Endothelial cell (in vitro differentiated cells): ENCODE measurements at regions not wholly inside any gene's neighbourhood (a gene's known extent, or its start where the extent isn't known, plus 50 kb on each side); places are given as distances from the start of the nearest gene placed in this dataset.

Source experiments
- DNase-seq: peaks from one replicate; pipeline ENCODE4 v3.0.0; 2021; ENCODE audit warnings: low spot score
- H3K27ac Mint-ChIP-seq: one replicate; pipeline ENCODE4 v1.8.0; 2021; ENCODE audit warnings: mixed read lengths, inconsistent platforms; ENCODE audit not compliant: unreplicated experiment
- H3K27me3 Mint-ChIP-seq: one replicate; pipeline ENCODE4 v1.8.0; 2021; ENCODE audit warnings: mild to moderate bottlenecking, moderate library complexity, mixed read lengths, inconsistent platforms; ENCODE audit not compliant: unreplicated experiment
- H3K36me3 Mint-ChIP-seq: one replicate; pipeline ENCODE4 v1.8.0; 2021; ENCODE audit warnings: mild to moderate bottlenecking, low read depth, mixed read lengths, inconsistent platforms; ENCODE audit not compliant: unreplicated experiment
- H3K4me1 Mint-ChIP-seq: one replicate; pipeline ENCODE4 v1.8.0; 2021; ENCODE audit warnings: mild to moderate bottlenecking, mixed read lengths, inconsistent platforms; ENCODE audit not compliant: unreplicated experiment
- H3K4me3 Mint-ChIP-seq: one replicate; pipeline ENCODE4 v1.8.0; 2021; ENCODE audit warnings: mild to moderate bottlenecking, mixed read lengths, inconsistent platforms; ENCODE audit not compliant: unreplicated experiment
- H3K9me3 Mint-ChIP-seq: one replicate; pipeline ENCODE4 v1.8.0; 2021; ENCODE audit warnings: mixed read lengths, inconsistent platforms; ENCODE audit not compliant: unreplicated experiment
- TF ChIP-seq, protein P1 (sequence below): fragments of 200-600 bp; sonication (generic); IDR thresholded peaks from one replicate; pipeline ENCODE4 v1.5.0; 2021; ENCODE audit warnings: antibody characterized with exemption; ENCODE audit not compliant: unreplicated experiment

DNA sequence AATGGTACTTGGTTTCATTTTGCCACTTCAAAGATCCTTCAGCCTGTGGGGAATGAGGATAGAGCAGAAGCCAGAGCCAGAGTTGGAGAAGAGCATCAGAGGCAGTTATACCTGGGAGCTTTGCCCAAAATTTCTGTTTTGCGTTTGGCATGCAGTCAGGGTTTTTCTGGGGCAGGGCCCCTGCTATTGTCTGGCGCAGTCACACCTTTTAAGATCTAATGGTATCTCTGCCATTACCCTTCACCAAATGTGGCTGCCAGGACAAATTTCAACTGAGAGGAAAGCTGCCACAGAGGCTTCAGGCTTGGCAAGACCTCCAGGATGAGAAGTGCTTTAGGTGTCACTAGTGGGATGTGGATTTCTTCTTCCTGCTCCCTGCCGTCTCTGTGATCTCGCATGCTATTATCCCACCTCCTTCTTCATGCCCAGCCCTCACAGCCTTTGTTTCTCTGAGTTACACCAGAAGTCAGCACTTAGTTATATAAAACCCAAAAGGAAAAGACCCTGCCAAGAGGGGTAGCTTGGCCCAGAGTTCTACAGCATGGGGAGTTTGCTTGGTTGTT lies 357.0 kb downstream of the TLE4 start:
- Mint-ChIP-seq H3K27ac (no peak overlapping the region), H3K27me3 (no peaks in the 10 kb centered on the region), H3K36me3 (no peaks in the 10 kb centered on the region), H3K9me3 (no peaks in the 10 kb centered on the region), H3K4me1 (peaks cover 3% of the 10 kb centered on the region), H3K4me3 (no peak overlapping the region)
- no peak for DNase-seq
- TF ChIP-seq, protein P1, sequence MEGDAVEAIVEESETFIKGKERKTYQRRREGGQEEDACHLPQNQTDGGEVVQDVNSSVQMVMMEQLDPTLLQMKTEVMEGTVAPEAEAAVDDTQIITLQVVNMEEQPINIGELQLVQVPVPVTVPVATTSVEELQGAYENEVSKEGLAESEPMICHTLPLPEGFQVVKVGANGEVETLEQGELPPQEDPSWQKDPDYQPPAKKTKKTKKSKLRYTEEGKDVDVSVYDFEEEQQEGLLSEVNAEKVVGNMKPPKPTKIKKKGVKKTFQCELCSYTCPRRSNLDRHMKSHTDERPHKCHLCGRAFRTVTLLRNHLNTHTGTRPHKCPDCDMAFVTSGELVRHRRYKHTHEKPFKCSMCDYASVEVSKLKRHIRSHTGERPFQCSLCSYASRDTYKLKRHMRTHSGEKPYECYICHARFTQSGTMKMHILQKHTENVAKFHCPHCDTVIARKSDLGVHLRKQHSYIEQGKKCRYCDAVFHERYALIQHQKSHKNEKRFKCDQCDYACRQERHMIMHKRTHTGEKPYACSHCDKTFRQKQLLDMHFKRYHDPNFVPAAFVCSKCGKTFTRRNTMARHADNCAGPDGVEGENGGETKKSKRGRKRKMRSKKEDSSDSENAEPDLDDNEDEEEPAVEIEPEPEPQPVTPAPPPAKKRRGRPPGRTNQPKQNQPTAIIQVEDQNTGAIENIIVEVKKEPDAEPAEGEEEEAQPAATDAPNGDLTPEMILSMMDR = no peak

DNA sequence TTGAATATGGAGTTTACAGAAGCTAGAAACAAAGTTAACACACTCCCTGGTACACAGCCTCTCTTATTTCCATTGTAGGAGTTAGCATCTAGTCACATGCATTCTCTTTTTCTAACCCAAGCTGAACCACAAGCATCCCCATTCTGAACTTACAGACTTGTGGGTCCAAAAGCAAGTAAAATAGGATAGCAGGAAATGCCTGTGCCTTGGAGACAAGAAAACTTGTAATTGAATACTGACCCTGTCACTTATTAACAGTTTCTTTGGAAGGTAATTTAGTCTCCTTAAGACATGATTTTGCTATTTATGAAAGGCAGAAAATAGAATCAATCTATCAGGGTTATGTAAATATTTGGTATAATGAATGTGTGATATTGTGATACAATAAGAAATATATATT lies 353.6 kb downstream of the TLE4 start:
- H3K27me3 Mint-ChIP-seq = peaks cover 1% of the 10 kb centered on the region
- DNase-seq = no peak
- H3K27ac Mint-ChIP-seq = no peak overlapping the region
- H3K4me1 Mint-ChIP-seq = peaks cover 3% of the 10 kb centered on the region
- H3K4me3 Mint-ChIP-seq = no peak overlapping the region
- TF ChIP-seq, protein P1 = no peak
- H3K9me3 Mint-ChIP-seq = no peaks in the 10 kb centered on the region
- no peaks in the 10 kb centered on the region for H3K36me3 Mint-ChIP-seq

DNA sequence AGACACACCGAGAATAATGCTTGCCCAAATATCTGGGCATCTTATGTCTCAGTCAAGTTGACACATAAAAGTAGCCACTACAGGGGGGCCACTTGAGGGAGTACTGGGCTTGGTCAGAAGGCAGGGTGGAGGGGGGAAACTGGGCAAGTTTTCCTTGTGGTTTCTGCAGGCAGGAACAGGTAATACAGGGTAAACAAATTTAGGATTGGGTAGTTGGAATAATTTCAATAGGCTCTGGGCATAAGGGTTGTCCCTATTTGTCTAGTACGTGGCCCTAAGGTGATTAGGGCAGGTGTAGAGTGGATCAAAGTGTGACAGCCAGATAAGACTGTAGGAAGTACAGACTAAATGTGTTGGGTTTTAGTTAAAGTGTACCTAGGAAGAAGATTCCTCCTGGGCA lies 353.1 kb downstream of the TLE4 start:
- H3K9me3 Mint-ChIP-seq = no peaks in the 10 kb centered on the region
- TF ChIP-seq, protein P1 = no peak
- no peak overlapping the region for H3K27ac Mint-ChIP-seq
- peaks cover 3% of the 10 kb centered on the region for H3K4me1 Mint-ChIP-seq
- no peak overlapping the region for H3K4me3 Mint-ChIP-seq
- H3K27me3 Mint-ChIP-seq = peaks cover 1% of the 10 kb centered on the region
- H3K36me3 Mint-ChIP-seq = no peaks in the 10 kb centered on the region
- no peak for DNase-seq

DNA sequence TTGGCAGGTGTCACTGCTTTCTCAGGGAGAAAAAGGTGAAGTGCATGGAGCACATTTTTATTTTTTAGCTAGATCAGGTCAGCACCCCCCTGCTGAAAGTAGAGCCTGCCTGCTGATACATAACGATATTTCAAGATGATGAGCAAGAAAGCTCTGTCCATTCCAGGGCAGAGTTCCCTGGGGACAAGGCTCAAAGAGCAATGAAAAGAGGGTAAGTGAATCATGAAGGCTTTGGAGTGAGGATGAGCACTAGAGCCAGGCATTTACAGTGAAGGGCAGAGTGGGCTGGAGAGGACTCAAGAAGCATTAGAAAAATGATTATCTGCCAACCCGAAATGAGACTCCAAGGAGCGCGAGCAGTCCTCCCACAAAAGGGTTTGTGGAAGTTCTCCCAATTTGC lies 345.7 kb downstream of the TLE4 start:
- Mint-ChIP-seq H3K4me3 (no peak overlapping the region), H3K4me1 (no peaks in the 10 kb centered on the region), H3K27me3 (peaks cover 3% of the 10 kb centered on the region), H3K9me3 (no peaks in the 10 kb centered on the region), H3K27ac (no peak overlapping the region), H3K36me3 (no peaks in the 10 kb centered on the region)
- TF ChIP-seq, protein P1 = no peak
- no peak for DNase-seq

DNA sequence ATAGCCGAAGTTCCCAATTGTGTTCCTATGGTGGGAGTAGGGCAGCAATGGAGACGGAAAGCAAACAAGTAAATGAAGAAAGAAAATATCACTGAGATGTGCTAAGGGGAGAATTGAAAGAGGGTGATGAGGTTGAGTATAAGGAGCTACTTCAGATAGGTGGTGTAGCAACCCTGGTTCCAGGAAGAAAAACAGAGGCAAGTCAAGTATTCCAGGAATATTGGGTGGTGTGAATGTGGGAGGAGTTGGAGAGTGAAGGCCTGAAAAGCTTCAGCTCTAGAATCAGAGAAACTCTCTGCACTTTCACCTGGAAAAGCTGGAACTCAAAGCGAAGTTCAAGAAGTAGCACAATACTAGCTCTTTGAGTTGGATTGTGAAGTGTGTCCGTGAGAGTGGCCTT lies 342.1 kb downstream of the TLE4 start:
- TF ChIP-seq, protein P1 = no peak
- no peak overlapping the region for H3K4me3 Mint-ChIP-seq
- H3K36me3 Mint-ChIP-seq = no peaks in the 10 kb centered on the region
- no peak for DNase-seq
- no peaks in the 10 kb centered on the region for H3K9me3 Mint-ChIP-seq
- no peak overlapping the region for H3K27ac Mint-ChIP-seq
- H3K4me1 Mint-ChIP-seq = no peaks in the 10 kb centered on the region
- peaks cover 3% of the 10 kb centered on the region for H3K27me3 Mint-ChIP-seq
